GM21737 (cell line): ENCODE measurements at regions not wholly inside any gene's neighbourhood (a gene's known extent, or its start where the extent isn't known, plus 50 kb on each side); places are given as distances from the start of the nearest gene placed in this dataset.

Experiments
- ATAC-seq: cut with Tn5 transposase; IDR thresholded peaks from one replicate; pipeline ENCODE4 v1.9.1; 2021; ENCODE audit warnings: mild to moderate bottlenecking, moderate library complexity; ENCODE audit not compliant: unreplicated experiment

GRCh38 chr2:731711-732110, 54.5 kb upstream of the TMEM18 start:
- no peak for ATAC-seq

- ATAC-seq = no peak
Observed at GRCh38 chr2:729376-729861, 52.2 kb upstream of the TMEM18 start.

- ATAC-seq = no peak
Observed at GRCh38 chr2:728165-728564, 51.0 kb upstream of the TMEM18 start.

GRCh38 chr2:727071-727470, 49.9 kb upstream of the TMEM18 start:
- peak; percentile 77 for ATAC-seq
